HG03103 (cell line): ENCODE measurements at regions not wholly inside any gene's neighbourhood (a gene's known extent, or its start where the extent isn't known, plus 50 kb on each side); places are given as distances from the start of the nearest gene placed in this dataset.
"Not testable (repeated sequence)": the region's sequence is repeated elsewhere in the genome, so short reads cannot be mapped to it uniquely, and the experiment has no call there.

Experiments used
- ATAC-seq: cut with Tn5 transposase; IDR thresholded peaks from one replicate; pipeline ENCODE4 v1.9.1; 2021; ENCODE audit warnings: low read depth; ENCODE audit not compliant: unreplicated experiment

DNA sequence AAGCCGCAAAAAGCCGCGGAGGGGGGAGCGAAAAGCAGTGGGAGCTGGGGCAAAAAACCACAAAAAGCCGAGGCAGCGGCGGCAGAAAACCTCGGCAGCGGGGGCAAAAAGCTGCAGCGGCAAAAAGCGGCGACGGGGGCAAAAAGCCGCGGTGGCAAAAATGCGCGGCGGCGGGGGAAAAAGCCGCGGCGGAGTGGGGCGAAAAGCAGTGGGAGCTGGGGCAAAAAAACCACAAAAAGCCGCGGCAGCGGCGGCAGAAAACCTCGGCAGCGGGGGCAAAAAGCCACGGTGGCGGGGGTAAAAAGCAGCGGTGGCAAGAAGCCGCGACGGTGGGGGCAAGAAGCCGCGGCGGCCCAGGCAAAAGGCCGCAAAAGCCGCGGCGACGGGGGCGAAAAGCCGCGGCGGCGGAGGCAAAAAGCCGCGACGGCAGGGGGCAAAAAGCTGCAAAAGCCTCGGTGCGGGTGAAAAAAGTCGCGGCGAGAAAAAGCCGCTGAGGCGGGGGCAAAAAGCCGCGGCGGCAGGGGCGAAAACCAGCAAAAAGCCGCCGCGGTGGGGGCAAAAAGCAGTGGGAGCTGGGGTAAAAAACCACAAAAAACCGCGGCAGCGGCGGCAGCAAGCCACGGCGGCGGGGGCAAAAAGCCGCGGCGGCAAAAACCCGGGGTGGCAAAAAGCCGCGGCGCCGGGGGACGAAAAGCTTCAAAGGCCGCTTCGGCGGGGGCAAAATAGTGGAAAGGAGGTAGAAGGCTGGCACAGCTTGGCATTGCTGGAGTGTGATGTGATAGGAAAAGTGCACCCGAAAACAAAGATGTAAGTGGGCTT is 135.9 kb downstream of the ZNF92 start:
- ATAC-seq, result no peak

GRCh38 chr7:65510187-65510538 is 136.5 kb downstream of the ZNF92 start:
- ATAC-seq, result not testable (repeated sequence)

DNA sequence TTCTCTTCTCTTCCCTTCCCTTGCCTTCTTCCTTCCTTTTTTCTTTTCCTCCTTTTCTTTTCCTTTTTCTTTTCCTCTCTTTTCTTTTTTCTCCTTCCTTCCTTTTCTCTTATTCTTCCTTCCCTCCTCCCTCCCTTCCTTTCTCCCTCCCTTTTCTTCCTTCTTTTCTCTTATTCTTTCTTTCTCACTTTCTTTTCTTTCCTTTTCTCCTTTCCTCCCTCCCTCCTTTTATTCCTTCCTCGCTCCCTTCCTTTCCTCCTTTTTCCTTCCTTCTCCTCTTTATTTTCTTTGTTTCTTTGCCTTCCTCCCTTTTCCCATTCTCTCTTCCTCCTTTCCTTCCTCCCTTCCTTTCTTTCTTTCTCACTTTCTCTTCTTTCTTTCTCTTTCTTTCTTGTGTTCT is 146.1 kb downstream of the ZNF92 start:
- ATAC-seq, result not testable (repeated sequence)

- not testable (repeated sequence) for ATAC-seq
Measured at GRCh38 chr7:65545465-65546161, 172.0 kb downstream of the ZNF92 start.

DNA sequence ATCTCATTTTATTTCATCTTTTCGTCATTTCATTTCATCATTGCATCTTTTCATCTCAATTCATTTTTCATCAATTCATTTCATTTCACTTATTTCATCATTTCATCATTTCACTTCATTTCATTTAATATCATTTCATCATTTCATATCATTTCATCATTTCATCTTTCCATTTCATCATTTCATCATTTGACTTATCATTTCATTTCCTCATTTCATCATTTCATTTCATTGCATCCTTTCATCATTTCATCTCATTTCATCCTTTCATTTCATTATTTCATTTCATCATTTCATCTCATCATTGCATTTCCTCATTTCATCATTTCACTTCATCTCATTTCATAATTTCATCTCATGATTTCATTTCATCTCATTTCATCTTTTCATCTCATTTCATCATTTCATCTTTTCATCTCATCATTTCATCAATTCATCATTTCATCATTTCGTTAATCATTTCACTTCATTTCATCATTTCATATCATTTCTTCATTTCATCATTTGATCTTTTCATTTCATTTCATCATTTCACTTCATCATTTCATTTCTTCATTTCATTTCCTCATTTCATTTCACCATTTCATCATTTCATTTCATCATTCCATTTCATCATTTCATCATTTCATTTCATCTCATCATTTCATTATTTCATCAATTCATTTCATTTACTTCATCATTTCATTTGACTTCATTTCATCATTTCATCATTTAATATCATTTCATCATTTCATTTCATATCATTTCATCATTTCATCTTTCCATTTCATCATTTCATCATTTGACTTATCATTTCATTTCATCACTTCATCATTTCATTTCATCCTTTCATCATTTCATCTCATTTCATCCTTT is 176.2 kb downstream of the ZNF92 start:
- not testable (repeated sequence) for ATAC-seq

- ATAC-seq, result not testable (repeated sequence)
Measured at GRCh38 chr7:65550444-65550809, 176.8 kb downstream of the ZNF92 start.

GRCh38 chr7:65551042-65551441 is 177.4 kb downstream of the ZNF92 start:
- not testable (repeated sequence) for ATAC-seq

- ATAC-seq, result not testable (repeated sequence)
Measured at GRCh38 chr7:65554553-65555476, 181.2 kb downstream of the ZNF92 start.

DNA sequence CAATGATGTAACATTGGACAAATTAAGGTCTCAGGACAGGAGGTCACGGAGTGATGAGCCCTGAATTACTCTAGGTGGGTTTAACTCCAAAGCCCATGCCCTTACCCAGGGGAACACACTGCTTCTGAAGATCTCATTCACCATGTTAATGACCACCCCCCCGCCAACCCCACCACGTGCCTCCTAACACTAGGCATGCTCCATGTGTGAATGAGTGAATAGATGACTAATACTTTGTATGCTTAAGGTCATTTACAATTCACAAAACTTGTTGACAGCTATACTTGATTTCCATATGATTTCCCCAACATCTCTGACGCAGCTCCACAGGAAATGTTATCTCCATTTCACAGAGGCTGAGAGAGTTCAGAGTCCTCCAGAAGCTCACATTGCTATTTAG is 184.9 kb downstream of the ZNF92 start:
- not testable (repeated sequence) for ATAC-seq

DNA sequence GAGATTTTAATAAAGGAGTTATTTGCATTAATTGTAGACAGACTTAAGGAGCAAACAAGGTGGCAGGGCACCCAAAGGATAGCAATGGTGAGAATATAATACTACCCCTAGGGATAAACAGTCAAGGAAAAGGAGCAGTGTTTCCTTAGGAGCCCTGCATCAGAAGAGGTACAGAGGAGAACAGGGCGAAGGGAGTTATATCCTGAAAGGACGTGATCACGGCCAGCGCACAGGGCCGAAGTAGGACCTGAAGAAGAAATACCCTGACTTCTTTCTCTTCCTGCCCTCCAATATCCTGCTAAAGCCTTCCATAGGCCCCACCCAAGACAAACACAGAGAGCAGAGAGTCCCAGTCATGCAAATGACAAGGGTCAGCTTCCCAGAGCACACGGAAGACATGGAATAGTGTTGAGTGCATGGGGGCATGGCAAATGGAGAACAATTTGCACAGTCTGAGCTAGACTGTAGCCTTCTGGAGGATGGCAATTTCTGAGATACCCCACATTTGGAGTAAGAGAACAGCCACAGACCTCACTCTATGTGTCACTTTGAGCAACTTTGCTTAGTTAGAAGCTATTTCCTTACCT is 188.2 kb downstream of the ZNF92 start:
- ATAC-seq, result not testable (repeated sequence)

DNA sequence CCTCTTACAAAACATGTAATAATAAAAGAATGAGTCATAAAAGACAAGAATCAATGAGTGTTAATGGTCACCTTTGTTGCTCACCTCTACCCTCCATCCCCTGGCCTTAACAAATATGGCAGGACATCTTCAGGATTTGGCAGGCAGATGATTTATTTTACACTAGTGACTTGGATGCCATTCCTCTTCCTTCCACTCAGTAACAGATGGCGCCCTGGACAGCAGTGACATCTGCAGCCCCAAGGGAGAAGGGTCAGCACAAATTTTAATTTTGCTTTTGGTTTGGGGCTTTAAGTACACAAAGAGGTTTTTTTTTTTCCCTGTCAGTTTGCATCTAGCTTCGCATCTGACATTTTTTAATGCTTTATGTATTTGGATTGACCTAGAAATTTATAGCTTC is 188.9 kb downstream of the ZNF92 start:
- ATAC-seq, result peak; percentile 89

GRCh38 chr7:65563333-65563732 is 189.7 kb downstream of the ZNF92 start:
- ATAC-seq, result not testable (repeated sequence)

DNA sequence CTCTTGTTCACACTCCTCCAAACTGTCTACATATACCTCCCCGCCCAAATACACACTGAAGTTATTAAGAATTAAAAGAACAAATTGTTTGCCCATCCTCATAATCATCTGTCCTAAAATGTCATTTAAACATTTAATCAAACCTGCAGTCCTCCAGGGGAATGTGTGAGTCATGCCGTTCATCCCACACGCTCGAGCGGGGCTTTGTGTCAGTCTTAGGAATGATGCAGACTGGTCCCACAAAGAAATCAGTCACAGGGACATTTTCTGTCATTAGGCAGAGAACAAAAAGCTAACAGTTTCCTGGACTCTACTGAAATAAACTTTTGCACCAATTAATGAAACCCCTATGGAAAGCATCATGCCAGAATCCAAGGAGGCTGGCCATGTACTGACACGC is 194.6 kb downstream of the ZNF92 start:
- not testable (repeated sequence) for ATAC-seq

GRCh38 chr7:65570990-65571389 is 197.3 kb downstream of the ZNF92 start:
- ATAC-seq, result not testable (repeated sequence)

GRCh38 chr7:65572581-65572980 is 198.9 kb downstream of the ZNF92 start:
- not testable (repeated sequence) for ATAC-seq

DNA sequence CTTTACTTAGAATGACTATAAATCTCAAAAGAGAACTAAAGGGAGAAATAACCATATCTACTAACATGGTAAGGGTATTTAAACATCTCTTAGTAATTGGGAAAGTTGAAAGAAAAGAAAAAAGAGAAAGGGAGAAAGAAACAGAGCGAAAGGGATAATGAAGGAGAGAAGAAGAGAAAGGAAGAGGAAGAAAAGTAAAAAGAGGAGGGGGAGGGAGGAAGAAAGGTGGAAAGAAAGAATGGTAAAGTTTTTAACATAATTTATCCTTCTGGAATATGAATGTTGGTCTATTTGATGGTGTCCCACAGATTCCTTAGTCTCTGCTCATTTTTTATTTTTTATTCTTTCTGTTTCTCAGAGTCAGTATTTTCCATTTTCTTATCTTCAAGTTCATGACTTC is 202.7 kb downstream of the ZNF92 start:
- ATAC-seq, result not testable (repeated sequence)

GRCh38 chr7:65582518-65583119 is 209.0 kb downstream of the ZNF92 start:
- ATAC-seq, result not testable (repeated sequence)

DNA sequence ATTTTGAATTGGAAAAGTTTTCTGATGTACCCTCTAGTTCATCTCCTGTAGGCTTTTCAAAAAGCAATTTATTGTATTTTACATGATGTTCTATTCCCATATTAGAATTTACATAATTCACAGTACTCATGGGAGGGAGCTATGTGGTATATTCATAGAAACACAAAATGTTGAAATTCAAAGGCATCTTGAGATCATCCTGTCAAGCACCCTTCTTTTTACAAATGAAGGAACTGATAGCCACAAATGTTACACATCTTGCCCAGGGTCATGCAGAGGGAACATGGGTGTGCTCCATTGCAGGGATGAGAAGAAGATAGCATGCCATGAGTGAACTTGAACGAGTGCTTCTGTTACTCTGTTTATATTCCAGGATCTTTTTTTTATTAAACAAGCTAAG is 228.8 kb downstream of the ZNF92 start:
- ATAC-seq, result not testable (repeated sequence)

DNA sequence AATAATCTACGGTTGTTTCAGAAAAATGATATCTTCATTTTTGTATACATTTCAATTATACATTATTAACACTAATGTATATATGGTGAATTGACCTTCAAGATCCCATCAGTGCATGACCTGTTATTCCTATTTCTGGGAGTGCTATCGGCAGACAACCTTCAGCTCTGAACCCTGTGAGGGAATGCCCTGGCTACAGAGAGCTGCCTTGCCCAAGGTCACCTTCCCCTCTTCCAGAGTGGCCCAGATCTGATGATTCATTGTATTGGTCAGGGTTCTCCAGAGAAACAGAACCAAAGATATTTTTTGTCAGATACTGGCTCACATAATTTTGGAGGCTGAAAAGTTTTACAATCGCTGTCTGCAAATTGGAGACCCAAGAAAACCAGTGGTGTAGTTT is 235.5 kb downstream of the ZNF92 start:
- ATAC-seq, result no peak
